HepG2 (cell line): ENCODE measurements at regions not wholly inside any gene's neighbourhood (a gene's known extent, or its start where the extent isn't known, plus 50 kb on each side); places are given as distances from the start of the nearest gene placed in this dataset.
A peak's percentile ranks its signal among the peaks of the same experiment; 100 is the strongest.

Experiments used
- BHLHE40 ChIP-seq: IDR thresholded peaks from 2 replicates; pipeline ENCODE4 v1.6.1; 2011; ENCODE audit warnings: low read length, improper control_type of control experiment
- ELF3 ChIP-seq: IDR thresholded peaks from 2 replicates; pipeline ENCODE4 v1.6.1; 2016; ENCODE audit warnings: missing genetic modification reagents, missing compliant biosample characterization
- HNF4A ChIP-seq: sonication (generic); formaldehyde crosslinking; IDR thresholded peaks from 2 replicates; pipeline ENCODE4 v1.4.0; 2020; ENCODE audit warnings: missing genetic modification reagents
- NFKBIZ ChIP-seq: IDR thresholded peaks from 2 replicates; pipeline ENCODE4 v1.6.1; 2018; ENCODE audit warnings: missing genetic modification reagents, missing compliant biosample characterization
- SNAPC4 ChIP-seq: sonication (generic); formaldehyde crosslinking; IDR thresholded peaks from 2 replicates; pipeline ENCODE4 v1.4.0; 2020; ENCODE audit warnings: mild to moderate bottlenecking, missing genetic modification reagents
- SOX5 ChIP-seq: IDR thresholded peaks from 2 replicates; pipeline ENCODE4 v1.6.1; 2016; ENCODE audit warnings: borderline replicate concordance
- TIGD3 ChIP-seq: sonication (generic); formaldehyde crosslinking; IDR thresholded peaks from 2 replicates; pipeline ENCODE4 v1.5.1; 2020; ENCODE audit warnings: mild to moderate bottlenecking, missing genetic modification reagents, borderline replicate concordance
- TSC22D2 ChIP-seq: sonication (generic); formaldehyde crosslinking; IDR thresholded peaks from 2 replicates; pipeline ENCODE4 v1.5.1; 2020; ENCODE audit warnings: missing genetic modification reagents, mild to moderate bottlenecking, borderline replicate concordance
- ZNF136 ChIP-seq: sonication (generic); formaldehyde crosslinking; IDR thresholded peaks from 2 replicates; pipeline ENCODE4 v1.8.1; 2022; ENCODE audit warnings: low read depth, mild to moderate bottlenecking, moderate library complexity, missing genetic modification reagents
- ZNF30 ChIP-seq: sonication (generic); formaldehyde crosslinking; IDR thresholded peaks from 2 replicates; pipeline ENCODE4 v1.5.0; 2020; ENCODE audit warnings: mild to moderate bottlenecking, missing genetic modification reagents
- ZNF329 ChIP-seq: sonication (generic); formaldehyde crosslinking; IDR thresholded peaks from 2 replicates; pipeline ENCODE4 v1.9.0; 2021; ENCODE audit warnings: low read depth, mild to moderate bottlenecking, missing genetic modification reagents
- ZNF407 ChIP-seq: sonication (generic); formaldehyde crosslinking; IDR thresholded peaks from one replicate; pipeline ENCODE4 v1.5.1; 2020; ENCODE audit warnings: mild to moderate bottlenecking, missing genetic modification reagents; ENCODE audit errors: not compliant biosample characterization
- ZNF460 ChIP-seq: sonication (generic); formaldehyde crosslinking; IDR thresholded peaks from 2 replicates; pipeline ENCODE4 v1.5.1; 2020; ENCODE audit warnings: missing genetic modification reagents, mild to moderate bottlenecking, borderline replicate concordance
- ZNF570 ChIP-seq: sonication (generic); formaldehyde crosslinking; IDR thresholded peaks from 2 replicates; pipeline ENCODE4 v1.4.0; 2020; ENCODE audit warnings: mild to moderate bottlenecking, missing genetic modification reagents, borderline replicate concordance
- ZNF580 ChIP-seq: IDR thresholded peaks from 2 replicates; pipeline ENCODE4 v1.6.1; 2016; ENCODE audit warnings: low read depth, borderline replicate concordance
- ZNF775 ChIP-seq: sonication (generic); formaldehyde crosslinking; IDR thresholded peaks from 2 replicates; pipeline ENCODE4 v1.4.0; 2020; ENCODE audit warnings: missing genetic modification reagents, mild to moderate bottlenecking, moderate library complexity, borderline replicate concordance

- TF ChIP-seq ZNF407 (CRISPR knock-in tag) (no peak), ZNF580 (no peak), SNAPC4 (no peak), TSC22D2 (CRISPR knock-in tag) (no peak), ZNF775 (no peak), ZNF136 (CRISPR knock-in tag) (no peak), HNF4A (CRISPR knock-in tag) (peak; percentile 54), BHLHE40 (peak; percentile 59; the same call in 1 of the 2 replicates), NFKBIZ (no peak), TIGD3 (CRISPR knock-in tag) (no peak), ZNF329 (CRISPR knock-in tag) (no peak), ZNF570 (CRISPR knock-in tag) (no peak), SOX5 (CRISPR knock-in tag) (peak; percentile 63; the same call in 1 of the 2 replicates), ZNF460 (CRISPR knock-in tag) (no peak), ZNF30 (no peak), ELF3 (CRISPR knock-in tag) (peak; percentile 64; the same call in 1 of the 2 replicates)
These were observed 182.7 kb upstream of the SNX19 start (continued) for GRCh38 chr11:131099013-131099412.
